GM20431 (cell line): ENCODE measurements at regions not wholly inside any gene's neighbourhood (a gene's known extent, or its start where the extent isn't known, plus 50 kb on each side); places are given as distances from the start of the nearest gene placed in this dataset.

Source experiments
- in situ Hi-C: fragments of 300-500 bp; cut with MseI, MboI; formaldehyde crosslinking; loops from one replicate; pipeline ENCODE4 v1.15.0; 2020; ENCODE audit warnings: low sequenced_read_pairs; ENCODE audit not compliant: unreplicated experiment

GRCh38 chr20:39654171-39654570 lies 692.0 kb downstream of the DHX35 start:
- in situ Hi-C loops: no loop called here

GRCh38 chr20:39651645-39652325 lies 689.6 kb downstream of the DHX35 start:
- in situ Hi-C loops: no loop called here

GRCh38 chr20:39646874-39647413 lies 684.8 kb downstream of the DHX35 start:
- in situ Hi-C loops: no loop called here

- in situ Hi-C loops: no loop called here
Measured at GRCh38 chr20:39645131-39645530, 683.0 kb downstream of the DHX35 start.

GRCh38 chr20:39643292-39643691 lies 681.1 kb downstream of the DHX35 start:
- in situ Hi-C loops: no loop called here

- in situ Hi-C loops: no loop called here
Measured at GRCh38 chr20:39641423-39641822, 679.3 kb downstream of the DHX35 start.

- in situ Hi-C loops: no loop called here
Measured at GRCh38 chr20:39640147-39640546, 678.0 kb downstream of the DHX35 start.

- in situ Hi-C loops: no loop called here
Measured at GRCh38 chr20:39638731-39639130, 676.6 kb downstream of the DHX35 start.

- in situ Hi-C loops: no loop called here
Measured at GRCh38 chr20:39633689-39634088, 671.5 kb downstream of the DHX35 start.

- in situ Hi-C loops: no loop called here
Measured at GRCh38 chr20:39632757-39633156, 670.6 kb downstream of the DHX35 start.

GRCh38 chr20:39632176-39632575 lies 670.0 kb downstream of the DHX35 start:
- in situ Hi-C loops: no loop called here

GRCh38 chr20:39631557-39631956 lies 669.4 kb downstream of the DHX35 start:
- in situ Hi-C loops: no loop called here

GRCh38 chr20:39630215-39630908 lies 668.2 kb downstream of the DHX35 start:
- in situ Hi-C loops: no loop called here

- in situ Hi-C loops: no loop called here
Measured at GRCh38 chr20:39627765-39628164, 665.6 kb downstream of the DHX35 start.

- in situ Hi-C loops: no loop called here
Measured at GRCh38 chr20:39624316-39624715, 662.2 kb downstream of the DHX35 start.

GRCh38 chr20:39623584-39624234 lies 661.6 kb downstream of the DHX35 start:
- in situ Hi-C loops: no loop called here

- in situ Hi-C loops: no loop called here
Measured at GRCh38 chr20:39619271-39619785, 657.2 kb downstream of the DHX35 start.

- in situ Hi-C loops: no loop called here
Measured at GRCh38 chr20:39611901-39612300, 649.8 kb downstream of the DHX35 start.

GRCh38 chr20:39607141-39607540 lies 645.0 kb downstream of the DHX35 start:
- in situ Hi-C loops: no loop called here

GRCh38 chr20:39605908-39606307 lies 643.8 kb downstream of the DHX35 start:
- in situ Hi-C loops: no loop called here

GRCh38 chr20:39605361-39605760 lies 643.2 kb downstream of the DHX35 start:
- in situ Hi-C loops: no loop called here
